OCI-LY7 (cell line): ENCODE measurements at regions not wholly inside any gene's neighbourhood (a gene's known extent, or its start where the extent isn't known, plus 50 kb on each side); places are given as distances from the start of the nearest gene placed in this dataset.

Source experiments
- EZH2phosphoT487 ChIP-seq: fragments of 200-600 bp; sonication (generic); IDR thresholded peaks from 2 replicates; pipeline ENCODE4 v1.6.1; 2018; ENCODE audit warnings: low read depth, borderline replicate concordance, mild to moderate bottlenecking, mixed run types, antibody characterized with exemption, low read length, moderate library complexity, mixed read lengths
- TF ChIP-seq, protein P1 (sequence below): fragments of 200-600 bp; sonication (generic); conservative IDR thresholded peaks from 2 replicates; pipeline ENCODE4 v1.5.1; 2014; ENCODE audit warnings: mild to moderate bottlenecking, antibody characterized with exemption, low read length, moderate library complexity, mixed read lengths

- TF ChIP-seq, protein P1, sequence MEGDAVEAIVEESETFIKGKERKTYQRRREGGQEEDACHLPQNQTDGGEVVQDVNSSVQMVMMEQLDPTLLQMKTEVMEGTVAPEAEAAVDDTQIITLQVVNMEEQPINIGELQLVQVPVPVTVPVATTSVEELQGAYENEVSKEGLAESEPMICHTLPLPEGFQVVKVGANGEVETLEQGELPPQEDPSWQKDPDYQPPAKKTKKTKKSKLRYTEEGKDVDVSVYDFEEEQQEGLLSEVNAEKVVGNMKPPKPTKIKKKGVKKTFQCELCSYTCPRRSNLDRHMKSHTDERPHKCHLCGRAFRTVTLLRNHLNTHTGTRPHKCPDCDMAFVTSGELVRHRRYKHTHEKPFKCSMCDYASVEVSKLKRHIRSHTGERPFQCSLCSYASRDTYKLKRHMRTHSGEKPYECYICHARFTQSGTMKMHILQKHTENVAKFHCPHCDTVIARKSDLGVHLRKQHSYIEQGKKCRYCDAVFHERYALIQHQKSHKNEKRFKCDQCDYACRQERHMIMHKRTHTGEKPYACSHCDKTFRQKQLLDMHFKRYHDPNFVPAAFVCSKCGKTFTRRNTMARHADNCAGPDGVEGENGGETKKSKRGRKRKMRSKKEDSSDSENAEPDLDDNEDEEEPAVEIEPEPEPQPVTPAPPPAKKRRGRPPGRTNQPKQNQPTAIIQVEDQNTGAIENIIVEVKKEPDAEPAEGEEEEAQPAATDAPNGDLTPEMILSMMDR: no peak
- no peak for TF ChIP-seq EZH2phosphoT487
These were observed 100.3 kb upstream of the ANKH start for GRCh38 chr5:14971873-14972272.
